Heart right ventricle (tissue), 16 donors: ENCODE measurements at regions not wholly inside any gene's neighbourhood (a gene's known extent, or its start where the extent isn't known, plus 50 kb on each side); places are given as distances from the start of the nearest gene placed in this dataset.

ENCODE experiments used
- ATAC-seq, 8 donors: fragments of 200-7000 bp; cut with Tn5 transposase; one replicate each; pipeline ENCODE4 v1.9.1; 2020; ENCODE audit warnings: mild to moderate bottlenecking in 8 of 8, moderate library complexity in 8 of 8, moderate number of reproducible peaks in 1 of 8
- DNase-seq, 2 donors: peaks; one replicate each; pipeline ENCODE4 v3.0.0-alpha.2; 2020
- H3K27ac ChIP-seq, 10 donors: fragments of 200-600 bp; sonication (generic) in 2 of 10; one replicate each; pipeline versions ENCODE4 v1.5.0 to v1.8.0; 2020 to 2022; ENCODE audit warnings: mild to moderate bottlenecking in 3 of 10
- H3K27me3 ChIP-seq, 7 donors: fragments of 200-600 bp; one replicate each; pipeline ENCODE4 v1.8.0; 2021 to 2022; ENCODE audit warnings: mild to moderate bottlenecking in 2 of 7
- H3K36me3 ChIP-seq, 9 donors: fragments of 200-600 bp; sonication (generic) in 1 of 9; one replicate each; pipeline versions ENCODE4 v1.5.0 to v1.8.0; 2020 to 2022; ENCODE audit warnings: mild to moderate bottlenecking in 2 of 9
- H3K4me1 ChIP-seq, 9 donors: fragments of 200-600 bp; sonication (generic) in 1 of 9; one replicate each; pipeline versions ENCODE4 v1.5.0 to v1.8.0; 2020 to 2022; ENCODE audit warnings: mild to moderate bottlenecking in 4 of 9
- H3K4me3 ChIP-seq, 10 donors: fragments of 200-600 bp; sonication (generic) in 2 of 10; one replicate each; pipeline versions ENCODE4 v1.5.0 to v1.8.0; 2020 to 2022; ENCODE audit warnings: mild to moderate bottlenecking in 7 of 10, moderate library complexity in 2 of 10
- H3K9me3 ChIP-seq, 11 donors: fragments of 200-600 bp in 10 of 11; sonication (generic) in 2 of 11; one replicate each; pipeline versions ENCODE4 v1.5.0 to v1.8.0; 2013 to 2022; ENCODE audit warnings: mild to moderate bottlenecking in 2 of 11, control low read depth in 1 of 11, moderate library complexity in 1 of 11
- CTCF ChIP-seq, 9 donors: fragments of 200-600 bp; sonication (generic) in 2 of 9; IDR thresholded peaks; one replicate each; pipeline versions ENCODE4 v1.5.0 to v1.8.0; 2021 to 2022; ENCODE audit warnings: antibody characterized with exemption in 9 of 9, mild to moderate bottlenecking in 5 of 9, moderate library complexity in 1 of 9
- WGBS, 2 donors: extraction: QIAGEN DNeasy Blood & Tissue Kit; methylation state at CpG; one replicate each; pipeline ENCODE4 v1.1.7; 2013; ENCODE audit warnings: inconsistent platforms in 1 of 2; 5-methylcytosine and 5-hydroxymethylcytosine counted together
- intact Hi-C, 10 donors: fragments of 100-400 bp; cut with DNase I; formaldehyde crosslinking; loops; one replicate each; pipeline versions ENCODE4 v1.11.1 to v1.14.2; 2022
- donor health status: Arrhythmogenic right ventricular cardiomyopathy.
- donor health status: ischemic (EF 13 %, LVEDD 7.1; RV severe dilation, severe dysfunction).
- donor health status: healthy with polysubstance abuse.
- donor health status: DM: no; HTN: yes; CAD: no.
- donor health status: DM: no; HTN: no; CAD: no.
- donor health status: ischemic (EF 25% LVEDD 6.9; RV normal size, moderate dysfunction).
- donor health status: ischemic (EF 25% LVEDD 5.7; RV mildly dilated, moderate dysfunction).
- donor health status: healthy.
- donor health status: DM: yes; HTN: yes; CAD: no.
- donor health status: Ischemic cardiomyopathy.
- donor health status: ischemic (EF 35%, LVEDD 5.7; RV mildly dilated, moderate dysfunction).
- donor health status: nonischemic (EF 11% LVEDD 7.7; RV severe dilation, severe dysfunction).
- donor health status: DM: yes; HTN: yes; CAD: no.
- donor health status: PGD.
- donor health status: ischemic (EF 29% LVEDD 5.4; RV normal size, mild dysfunction).
- donor health status: nonischemic (EF 23%, LVEDD 6.1; RV moderate dilation, normal function).

- Histone ChIP-seq H3K27me3 (peaks cover 0 to 6% (median 0%) of the 10 kb centered on the region in 7 donors), H3K36me3 (no peaks in the 10 kb centered on the region), H3K4me3 (no peak overlapping the region), H3K4me1 (no peaks in the 10 kb centered on the region), H3K9me3 (no peaks in the 10 kb centered on the region), H3K27ac (no peak overlapping the region)
- no peak for DNase-seq
- no peak for TF ChIP-seq CTCF (IDR thresholded peaks at IDR 0.05)
- ATAC-seq: no peak
- WGBS, 2 donors: 88 to 95% methylated on average over 2 of the region's 2 CpGs
- intact Hi-C loops: no loop called here
Observed at GRCh38 chrX:45885931-45886330, 659.3 kb downstream of the ZNF674 start.

GRCh38 chrX:45879512-45879911 lies 665.7 kb downstream of the ZNF674 start:
- peaks cover 0 to 14% (median 0%) of the 10 kb centered on the region in 7 donors for H3K27me3 ChIP-seq
- intact Hi-C loops: no loop called here
- H3K9me3 ChIP-seq: no peaks in the 10 kb centered on the region
- DNase-seq (no peak), ATAC-seq (no peak)
- no peaks in the 10 kb centered on the region for H3K4me1 ChIP-seq
- 78 to 90% methylated on average over 3 of the region's 3 CpGs for WGBS, 2 donors
- H3K4me3 ChIP-seq: no peak overlapping the region
- no peak for TF ChIP-seq CTCF (IDR thresholded peaks at IDR 0.05)
- H3K36me3 ChIP-seq: no peaks in the 10 kb centered on the region
- H3K27ac ChIP-seq: no peak overlapping the region

GRCh38 chrX:45876206-45876605 lies 669.0 kb downstream of the ZNF674 start:
- no peak for ATAC-seq
- intact Hi-C loops: no loop called here
- H3K4me3 ChIP-seq: no peak overlapping the region
- no peak overlapping the region for H3K27ac ChIP-seq
- peaks cover 0 to 31% (median 0%) of the 10 kb centered on the region in 7 donors for H3K27me3 ChIP-seq
- no peak for DNase-seq
- 85 to 89% methylated on average over 4 of the region's 4 CpGs for WGBS, 2 donors
- H3K4me1 ChIP-seq: no peaks in the 10 kb centered on the region
- H3K9me3 ChIP-seq: no peaks in the 10 kb centered on the region
- no peaks in the 10 kb centered on the region for H3K36me3 ChIP-seq
- TF ChIP-seq CTCF (IDR thresholded peaks at IDR 0.05): no peak

- no peak for ATAC-seq
- WGBS, 2 donors: 65 to 71% methylated on average over 3 of the region's 3 CpGs
- no peak for DNase-seq
- H3K4me1 ChIP-seq: no peaks in the 10 kb centered on the region
- intact Hi-C loops: no loop called here
- peaks cover 0 to 45% (median 0%) of the 10 kb centered on the region in 7 donors for H3K27me3 ChIP-seq
- H3K9me3 ChIP-seq: no peaks in the 10 kb centered on the region
- no peak overlapping the region for H3K4me3 ChIP-seq
- H3K36me3 ChIP-seq: no peaks in the 10 kb centered on the region
- no peak overlapping the region for H3K27ac ChIP-seq
- TF ChIP-seq CTCF (IDR thresholded peaks at IDR 0.05): no peak
Observed at GRCh38 chrX:45873781-45874180, 671.4 kb downstream of the ZNF674 start.
